ENCODE measurements at regions not wholly inside any gene's neighbourhood (a gene's known extent, or its start where the extent isn't known, plus 50 kb on each side); places are given as distances from the start of the nearest gene placed in this dataset.

DNA sequence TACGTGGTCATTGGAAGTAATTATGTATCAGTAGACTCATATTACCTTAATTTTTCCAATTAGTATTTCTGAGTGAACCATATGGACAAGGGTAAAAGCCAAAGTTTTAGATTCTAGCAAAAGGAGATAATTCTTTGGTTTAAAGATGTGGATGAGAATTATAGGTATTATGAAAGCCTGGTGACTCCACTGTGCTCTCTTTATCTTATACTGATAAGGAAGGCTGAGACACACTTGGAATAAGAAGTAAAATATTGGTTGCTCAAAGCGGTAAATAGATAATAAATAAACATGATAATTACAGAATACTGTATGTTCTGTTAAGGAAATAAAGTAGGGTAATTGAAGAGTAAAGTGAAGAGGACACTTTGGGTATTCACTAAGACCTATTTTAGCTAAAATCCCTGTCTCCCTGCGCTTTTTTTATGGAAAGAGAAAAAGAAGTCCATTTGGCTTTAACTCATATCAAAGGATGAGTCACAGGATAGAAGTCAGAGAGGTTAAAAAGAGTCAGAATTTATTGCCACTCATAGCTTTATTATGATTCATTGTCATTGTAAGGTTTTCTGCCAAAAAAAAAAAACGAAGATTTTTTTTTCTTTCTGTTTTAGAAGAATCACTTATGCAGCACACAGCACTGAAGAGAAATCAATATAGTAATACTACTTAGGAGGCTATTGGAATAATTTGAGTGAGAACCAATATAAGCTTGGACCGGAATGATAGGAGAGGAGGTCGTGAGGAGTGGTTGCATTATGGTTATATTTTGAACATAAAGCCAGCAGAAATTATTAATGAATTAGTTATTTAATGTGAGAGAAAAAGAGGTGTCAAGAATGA, 2463.1 kb downstream of the ARAP2 start:
- TF ChIP-seq HDAC2 (IDR thresholded peaks at IDR 0.05; ENCODE audit: borderline replicate concordance in 1 of 2, low read depth in 2 of 2, low read length in 2 of 2), result no peak
- TF ChIP-seq, protein P1, sequence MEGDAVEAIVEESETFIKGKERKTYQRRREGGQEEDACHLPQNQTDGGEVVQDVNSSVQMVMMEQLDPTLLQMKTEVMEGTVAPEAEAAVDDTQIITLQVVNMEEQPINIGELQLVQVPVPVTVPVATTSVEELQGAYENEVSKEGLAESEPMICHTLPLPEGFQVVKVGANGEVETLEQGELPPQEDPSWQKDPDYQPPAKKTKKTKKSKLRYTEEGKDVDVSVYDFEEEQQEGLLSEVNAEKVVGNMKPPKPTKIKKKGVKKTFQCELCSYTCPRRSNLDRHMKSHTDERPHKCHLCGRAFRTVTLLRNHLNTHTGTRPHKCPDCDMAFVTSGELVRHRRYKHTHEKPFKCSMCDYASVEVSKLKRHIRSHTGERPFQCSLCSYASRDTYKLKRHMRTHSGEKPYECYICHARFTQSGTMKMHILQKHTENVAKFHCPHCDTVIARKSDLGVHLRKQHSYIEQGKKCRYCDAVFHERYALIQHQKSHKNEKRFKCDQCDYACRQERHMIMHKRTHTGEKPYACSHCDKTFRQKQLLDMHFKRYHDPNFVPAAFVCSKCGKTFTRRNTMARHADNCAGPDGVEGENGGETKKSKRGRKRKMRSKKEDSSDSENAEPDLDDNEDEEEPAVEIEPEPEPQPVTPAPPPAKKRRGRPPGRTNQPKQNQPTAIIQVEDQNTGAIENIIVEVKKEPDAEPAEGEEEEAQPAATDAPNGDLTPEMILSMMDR (IDR thresholded peaks at IDR 0.05; ENCODE audit: control extremely low read depth in 1 of 3, insufficient read depth in 1 of 3, low read depth in 1 of 3, low read length in 3 of 3), result no peak
- no peak for TF ChIP-seq CHD1 (IDR thresholded peaks at IDR 0.05; ENCODE audit: low read depth, low read length)
- TF ChIP-seq POLR2A (IDR thresholded peaks at IDR 0.05; ENCODE audit: control extremely low read depth in 1 of 2, low read depth in 2 of 2, low read length in 2 of 2), result no peak
- TF ChIP-seq CEBPB (IDR thresholded peaks at IDR 0.05; ENCODE audit: low read depth, low read length), result no peak
- TF ChIP-seq CREB1 (IDR thresholded peaks at IDR 0.05), result no peak
- no peak for TF ChIP-seq SIN3A (conservative IDR thresholded peaks at IDR 0.05 in 1 of 2, IDR thresholded peaks at IDR 0.05 in 1 of 2; ENCODE audit: low read depth in 1 of 2, low read length in 2 of 2)
- TF ChIP-seq GTF2F1 (IDR thresholded peaks at IDR 0.05; ENCODE audit: borderline replicate concordance, low read depth, low read length), result no peak
- no peak for TF ChIP-seq TCF12 (IDR thresholded peaks at IDR 0.05; ENCODE audit: low read depth, low read length)
- TF ChIP-seq, protein P2, sequence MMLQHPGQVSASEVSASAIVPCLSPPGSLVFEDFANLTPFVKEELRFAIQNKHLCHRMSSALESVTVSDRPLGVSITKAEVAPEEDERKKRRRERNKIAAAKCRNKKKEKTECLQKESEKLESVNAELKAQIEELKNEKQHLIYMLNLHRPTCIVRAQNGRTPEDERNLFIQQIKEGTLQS (IDR thresholded peaks at IDR 0.05; ENCODE audit: insufficient read depth, low read depth, low read length), result no peak
- no peak for TF ChIP-seq RFX5 (IDR thresholded peaks at IDR 0.05; ENCODE audit: borderline replicate concordance, low read depth, low read length)
- TF ChIP-seq JUN (IDR thresholded peaks at IDR 0.05; ENCODE audit: low read depth, low read length), result no peak
